Ureter (tissue), 1 donor: ENCODE measurements at regions not wholly inside any gene's neighbourhood (a gene's known extent, or its start where the extent isn't known, plus 50 kb on each side); places are given as distances from the start of the nearest gene placed in this dataset.

Experiments used
- DNase-seq: peaks from one replicate; pipeline ENCODE4 v3.0.0-alpha.2; 2020; ENCODE audit warnings: low spot score
- donor health status: DM: yes; HTN: yes; CAD: no.

GRCh38 chr12:24044941-24045703 is 95.7 kb upstream of the SOX5 start:
- DNase-seq, result no peak

GRCh38 chr12:24042651-24043050 is 93.2 kb upstream of the SOX5 start:
- no peak for DNase-seq

GRCh38 chr12:24039113-24039525 is 89.6 kb upstream of the SOX5 start:
- no peak for DNase-seq

DNA sequence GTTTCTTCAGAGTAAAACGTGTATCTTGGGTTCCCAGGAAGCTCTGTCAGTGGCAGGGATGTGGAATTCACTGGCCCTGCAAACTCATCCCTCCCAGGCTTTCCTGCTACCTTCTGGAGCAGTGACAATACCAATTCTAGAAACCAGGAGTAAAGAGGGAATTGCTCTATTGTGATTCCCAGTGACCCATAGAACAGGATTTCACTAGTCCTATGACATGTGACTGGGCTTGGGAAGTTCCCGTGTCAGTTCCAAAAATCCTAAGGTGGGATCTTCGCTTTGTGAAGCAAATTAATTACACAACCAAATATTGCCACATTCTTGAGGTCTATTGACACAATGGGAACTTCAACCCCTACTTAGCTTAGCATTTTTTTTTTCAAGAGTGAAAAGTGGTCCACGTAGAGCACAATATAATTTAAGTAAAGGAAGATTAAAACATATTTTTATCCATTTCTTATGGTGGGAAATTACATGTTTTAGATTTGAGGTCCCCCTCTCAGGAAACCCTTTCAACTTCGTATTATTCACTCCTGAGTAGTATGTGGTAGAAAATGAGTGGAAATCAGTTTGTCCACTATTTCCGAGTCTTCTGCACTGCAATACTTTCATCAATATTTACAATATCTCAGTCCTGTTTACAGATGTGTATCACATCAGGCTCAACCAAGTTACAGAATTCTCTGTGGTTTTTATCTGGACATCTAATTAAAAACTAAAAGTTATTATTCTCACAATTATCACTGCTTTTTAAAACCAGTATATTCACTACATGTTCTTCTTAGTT is 88.9 kb upstream of the SOX5 start:
- no peak for DNase-seq

DNA sequence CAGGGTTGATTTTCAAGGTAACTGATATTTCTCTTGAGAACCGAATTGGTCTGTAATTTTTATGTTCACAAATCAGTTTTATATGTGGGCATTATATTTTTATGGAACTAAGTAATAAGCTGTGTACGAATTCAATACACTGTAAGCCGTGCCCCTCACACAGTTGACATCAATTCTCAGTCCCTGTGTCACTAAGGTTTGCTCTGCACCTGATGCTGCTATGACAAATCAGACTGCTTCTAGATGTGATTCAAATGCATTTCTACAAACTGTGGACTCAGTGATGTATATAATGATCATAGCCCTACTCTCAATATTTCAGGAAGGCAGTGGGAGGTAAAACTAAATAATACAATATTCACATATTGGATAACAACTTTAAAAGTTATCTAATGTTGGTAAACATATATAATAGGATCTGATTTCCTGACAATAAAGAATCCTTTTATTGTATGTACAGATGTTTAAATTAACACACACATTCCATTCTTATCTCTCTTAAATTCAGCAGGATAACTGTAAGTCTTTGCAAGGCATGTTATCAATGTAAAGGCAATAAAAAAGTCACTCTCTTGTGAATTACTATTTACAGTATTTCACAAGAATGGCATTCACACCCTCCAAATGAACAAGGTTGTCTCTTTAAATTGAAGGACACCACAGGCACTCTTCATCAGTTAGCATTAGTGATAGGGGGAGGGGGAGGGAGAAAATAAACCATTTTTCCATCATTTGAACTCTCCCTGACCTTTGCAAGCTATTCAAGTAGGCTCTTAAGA is 87.2 kb upstream of the SOX5 start:
- DNase-seq, result no peak

- DNase-seq, result no peak
Measured at GRCh38 chr12:24034894-24035293, 85.4 kb upstream of the SOX5 start.

DNA sequence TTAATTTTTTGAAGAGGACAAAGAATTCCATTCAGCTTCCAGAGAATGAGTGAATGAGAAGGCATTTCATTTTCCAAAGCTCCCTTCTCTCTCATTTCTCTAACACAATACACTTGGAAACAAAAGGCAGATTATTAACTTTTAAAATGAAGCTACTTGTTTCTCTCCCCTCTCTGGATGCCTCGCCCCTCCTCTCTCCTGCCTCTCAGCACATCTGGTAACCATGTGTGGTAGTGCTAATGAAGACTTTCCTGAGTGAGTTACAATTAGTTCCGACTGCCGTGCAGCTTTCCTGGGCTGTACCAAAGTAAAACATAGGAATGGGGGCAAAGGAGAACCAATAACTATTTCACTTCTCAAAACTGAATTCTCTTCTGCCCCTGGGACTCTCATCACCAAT is 84.7 kb upstream of the SOX5 start:
- no peak for DNase-seq

DNA sequence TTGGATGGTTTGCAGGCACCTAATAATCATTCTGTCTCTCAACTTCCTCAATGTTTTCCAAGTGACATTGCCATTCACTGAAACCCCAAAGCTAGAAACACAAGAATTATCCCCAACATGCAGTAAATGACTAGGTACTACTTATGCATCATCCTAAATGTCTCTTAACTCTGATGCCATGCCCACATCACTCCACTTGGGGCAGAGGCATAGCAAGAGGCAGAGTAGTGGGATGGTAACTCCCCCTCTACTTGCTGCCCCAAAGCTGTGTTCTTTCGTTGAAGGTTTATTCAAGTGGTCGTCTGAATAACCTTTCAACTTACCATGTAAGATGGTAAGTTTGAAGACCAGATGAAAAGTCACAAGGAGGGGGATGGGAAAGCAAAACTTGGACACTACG is 77.9 kb upstream of the SOX5 start:
- no peak for DNase-seq

GRCh38 chr12:24025153-24025798 is 75.8 kb upstream of the SOX5 start:
- DNase-seq, result no peak

- DNase-seq, result no peak
Measured at GRCh38 chr12:24023081-24023480, 73.6 kb upstream of the SOX5 start.

- DNase-seq, result no peak
Measured at GRCh38 chr12:24021164-24021502, 71.7 kb upstream of the SOX5 start.

DNA sequence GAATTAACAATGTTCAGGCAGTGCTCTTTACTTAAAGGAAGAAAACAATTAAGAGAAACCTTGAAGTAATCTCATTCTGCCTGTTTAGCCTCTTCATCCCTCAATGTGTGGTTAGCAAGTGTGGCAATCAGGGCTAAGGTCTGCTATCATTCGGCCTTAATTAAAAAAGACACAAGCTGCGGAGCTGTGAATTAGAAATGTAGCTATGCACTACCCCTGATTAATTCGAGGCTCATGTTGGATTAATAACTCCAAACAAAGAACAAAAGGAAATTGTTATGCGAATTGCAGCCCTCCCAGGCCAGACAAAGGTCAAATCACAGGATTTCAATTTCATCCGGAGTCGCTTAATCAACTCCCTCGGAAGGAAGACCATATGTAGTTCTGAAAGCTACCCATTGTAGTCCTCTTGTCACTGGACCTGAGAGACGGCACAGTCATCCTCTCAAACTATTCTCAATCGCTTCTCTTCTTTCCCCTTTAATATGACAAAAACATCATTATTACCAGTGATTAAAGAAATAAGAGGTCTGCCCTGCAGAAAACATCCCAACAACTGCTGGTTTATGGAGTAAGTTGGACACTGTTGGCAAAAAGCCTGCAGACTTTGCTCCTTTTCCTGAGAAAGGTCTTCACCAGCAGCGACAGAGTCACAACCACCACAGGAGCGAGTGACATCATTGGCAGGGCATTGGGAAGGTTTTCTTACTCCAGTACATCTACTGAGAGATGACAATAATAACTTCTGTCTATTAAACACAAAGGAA is 71.1 kb upstream of the SOX5 start:
- DNase-seq, result no peak

- DNase-seq, result no peak
Measured at GRCh38 chr12:24015833-24016160, 66.3 kb upstream of the SOX5 start.

- no peak for DNase-seq
Measured at GRCh38 chr12:24014915-24015832, 65.7 kb upstream of the SOX5 start.

GRCh38 chr12:24014240-24014639 is 64.8 kb upstream of the SOX5 start:
- DNase-seq, result no peak

GRCh38 chr12:24012528-24012927 is 63.1 kb upstream of the SOX5 start:
- DNase-seq, result no peak

GRCh38 chr12:24011927-24012507 is 62.5 kb upstream of the SOX5 start:
- DNase-seq, result no peak

GRCh38 chr12:24008166-24008565 is 58.7 kb upstream of the SOX5 start:
- DNase-seq, result no peak
